Caco-2 (cell line): ENCODE measurements at regions not wholly inside any gene's neighbourhood (a gene's known extent, or its start where the extent isn't known, plus 50 kb on each side); places are given as distances from the start of the nearest gene placed in this dataset.

Source experiments
- BruUV-seq: library from RNA; stranded (reverse); fragments of 400-500 nt; replicated peaks from 2 replicates; lab custom pipeline; 2021; lab: Mats Ljungman, UMichigan
- CTCF ChIA-PET: fragments of 300-600 bp; sonication (Branson Sonifier 250); formaldehyde crosslinking; loops from one replicate; lab custom pipeline; 2022; ENCODE audit warnings: antibody characterized with exemption; lab: Charles Lee
- POLR2A ChIA-PET: fragments of 300-600 bp; sonication (Branson Sonifier 250); formaldehyde crosslinking; loops from one replicate; lab custom pipeline; 2022; ENCODE audit warnings: antibody characterized with exemption; lab: Charles Lee
- DNase-seq, 2 experiments: peaks; one replicate each; pipeline versions ENCODE4 v3.0.0 to v3.0.0-alpha.2; 2020 to 2022
- H3K27me3 ChIP-seq: replicated peaks from 2 replicates; pipeline ENCODE4 v1.6.0; 2011; ENCODE audit warnings: low read length; ENCODE audit not compliant: control insufficient read depth, insufficient read depth
- H3K36me3 ChIP-seq: 2 replicates; pipeline ENCODE4 v1.5.1; 2011; ENCODE audit warnings: low read length; ENCODE audit not compliant: control insufficient read depth, insufficient read depth
- H3K4me1 ChIP-seq: fragments of 250-450 bp; sonication (Bioruptor Pico); 2 replicates; pipeline ENCODE4 v1.5.1; 2020; ENCODE audit warnings: mild to moderate bottlenecking
- H3K4me3 ChIP-seq: 2 replicates; pipeline ENCODE4 v1.5.1; 2011; ENCODE audit warnings: low read depth, mild to moderate bottlenecking, control low read depth, low read length
- H3K9me3 ChIP-seq: fragments of 250-450 bp; sonication (Bioruptor Pico); 2 replicates; pipeline ENCODE4 v1.5.1; 2020; ENCODE audit warnings: mild to moderate bottlenecking, moderate library complexity
- H3K27ac Mint-ChIP-seq: one replicate; pipeline ENCODE4 v1.8.0; 2022; ENCODE audit warnings: mixed read lengths; ENCODE audit not compliant: unreplicated experiment
- H3K27me3 Mint-ChIP-seq: one replicate; pipeline ENCODE4 v1.8.0; 2022; ENCODE audit warnings: mixed read lengths; ENCODE audit not compliant: insufficient read depth, unreplicated experiment
- H3K36me3 Mint-ChIP-seq: one replicate; pipeline ENCODE4 v1.8.0; 2022; ENCODE audit warnings: mild to moderate bottlenecking, mixed read lengths; ENCODE audit not compliant: insufficient read depth, unreplicated experiment
- H3K4me1 Mint-ChIP-seq: one replicate; pipeline ENCODE4 v1.8.0; 2022; ENCODE audit warnings: low read depth, mixed read lengths; ENCODE audit not compliant: unreplicated experiment
- H3K4me3 Mint-ChIP-seq: one replicate; pipeline ENCODE4 v1.8.0; 2022; ENCODE audit warnings: mild to moderate bottlenecking, moderate library complexity, mixed read lengths; ENCODE audit not compliant: unreplicated experiment
- H3K9me3 Mint-ChIP-seq: one replicate; pipeline ENCODE4 v1.8.0; 2022; ENCODE audit warnings: mixed read lengths; ENCODE audit not compliant: unreplicated experiment
- intact Hi-C: fragments of 100-400 bp; cut with micrococcal nuclease; formaldehyde crosslinking; loops from one replicate; pipeline ENCODE4 v1.10.0; 2022; ENCODE audit not compliant: unreplicated experiment
- TF ChIP-seq, protein P1 (sequence below), 2 experiments: fragments of 200-600 bp in 1 of 2; IDR thresholded peaks; 1 replicate in 1 of 2; 2 replicates in 1 of 2; pipeline versions ENCODE4 v1.5.1 to v1.8.0; 2011 to 2022; ENCODE audit warnings: antibody characterized with exemption in 1 of 2, control low read depth in 1 of 2, inconsistent platforms in 1 of 2, low read depth in 1 of 2, low read length in 1 of 2, mild to moderate bottlenecking in 1 of 2, moderate library complexity in 1 of 2; ENCODE audit not compliant: insufficient read depth in 1 of 2, severe bottlenecking in 1 of 2, unreplicated experiment in 1 of 2

- H3K9me3 Mint-ChIP-seq, result peaks cover 15% of the 10 kb centered on the region
- Histone ChIP-seq H3K27me3 (no peaks in the 10 kb centered on the region), H3K36me3 (peaks cover 4% of the 10 kb centered on the region), H3K4me1 (no peaks in the 10 kb centered on the region), H3K9me3 (peaks cover 17% of the 10 kb centered on the region), H3K4me3 (no peak overlapping the region)
- intact Hi-C loops, result no loop called here
- no peaks in the 10 kb centered on the region for H3K27me3 Mint-ChIP-seq
- H3K4me1 Mint-ChIP-seq, result peaks cover 7% of the 10 kb centered on the region
- ChIA-PET CTCF (interaction anchor here (0.6 kb wide), 1 partner anchor 35 kb away, joined by 3 read pairs; no protein-coding TSS in a partner anchor), POLR2A (no interaction called here)
- H3K27ac Mint-ChIP-seq, result peak overlapping the region; percentile 67
- H3K4me3 Mint-ChIP-seq, result no peak overlapping the region
- TF ChIP-seq, protein P1, sequence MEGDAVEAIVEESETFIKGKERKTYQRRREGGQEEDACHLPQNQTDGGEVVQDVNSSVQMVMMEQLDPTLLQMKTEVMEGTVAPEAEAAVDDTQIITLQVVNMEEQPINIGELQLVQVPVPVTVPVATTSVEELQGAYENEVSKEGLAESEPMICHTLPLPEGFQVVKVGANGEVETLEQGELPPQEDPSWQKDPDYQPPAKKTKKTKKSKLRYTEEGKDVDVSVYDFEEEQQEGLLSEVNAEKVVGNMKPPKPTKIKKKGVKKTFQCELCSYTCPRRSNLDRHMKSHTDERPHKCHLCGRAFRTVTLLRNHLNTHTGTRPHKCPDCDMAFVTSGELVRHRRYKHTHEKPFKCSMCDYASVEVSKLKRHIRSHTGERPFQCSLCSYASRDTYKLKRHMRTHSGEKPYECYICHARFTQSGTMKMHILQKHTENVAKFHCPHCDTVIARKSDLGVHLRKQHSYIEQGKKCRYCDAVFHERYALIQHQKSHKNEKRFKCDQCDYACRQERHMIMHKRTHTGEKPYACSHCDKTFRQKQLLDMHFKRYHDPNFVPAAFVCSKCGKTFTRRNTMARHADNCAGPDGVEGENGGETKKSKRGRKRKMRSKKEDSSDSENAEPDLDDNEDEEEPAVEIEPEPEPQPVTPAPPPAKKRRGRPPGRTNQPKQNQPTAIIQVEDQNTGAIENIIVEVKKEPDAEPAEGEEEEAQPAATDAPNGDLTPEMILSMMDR (IDR thresholded peaks at IDR 0.05; ENCODE audit: insufficient read depth in 1 of 2, low read depth in 1 of 2, low read length in 1 of 2, severe bottlenecking in 1 of 2, unreplicated experiment in 1 of 2), result no peak
- no peak for DNase-seq
- H3K36me3 Mint-ChIP-seq, result peaks cover 60% of the 10 kb centered on the region
- BruUV-seq, result no TSS peak
Observed at GRCh38 chr17:77352996-77353395, 212.2 kb downstream of the SEC14L1 start.

DNA sequence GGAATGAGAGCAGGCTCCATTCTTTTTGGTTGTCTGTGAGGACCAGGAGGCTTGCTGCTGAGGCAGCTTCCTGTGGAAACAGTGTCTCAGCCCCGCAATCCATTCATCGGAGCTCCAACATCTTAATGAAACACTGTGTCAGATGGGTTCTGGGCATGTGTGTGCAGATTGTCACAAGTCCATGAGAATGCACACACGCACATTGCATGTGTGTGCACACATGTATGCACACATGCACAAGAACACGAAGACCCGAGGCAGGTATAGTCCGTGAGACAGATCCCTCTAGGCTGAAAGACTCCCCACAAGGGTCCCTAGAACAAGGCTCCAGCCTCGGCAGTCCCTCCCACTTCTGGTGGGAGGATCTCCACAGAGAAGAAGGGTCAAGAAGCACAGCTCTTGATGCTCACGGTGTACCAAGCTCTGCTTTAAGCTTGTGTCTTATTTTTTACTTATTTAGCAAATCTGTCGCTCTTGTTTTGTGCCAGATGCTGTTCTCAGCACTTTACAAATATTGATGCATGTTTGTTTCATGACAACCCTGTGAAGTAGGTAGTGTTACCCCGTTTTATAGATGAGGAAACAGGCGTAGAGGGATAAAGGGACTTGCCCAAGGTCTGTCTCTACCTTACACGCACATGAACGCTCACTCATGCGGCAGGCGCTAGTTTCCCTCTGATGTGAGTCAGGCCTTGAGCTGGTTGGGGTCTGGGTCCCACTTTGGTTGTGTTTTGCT is 213.1 kb downstream of the SEC14L1 start:
- no TSS peak for BruUV-seq
- H3K4me3 ChIP-seq, result no peak overlapping the region
- no peak overlapping the region for H3K4me3 Mint-ChIP-seq
- no peaks in the 10 kb centered on the region for H3K27me3 Mint-ChIP-seq
- H3K36me3 ChIP-seq, result peaks cover 4% of the 10 kb centered on the region
- H3K4me1 ChIP-seq, result no peaks in the 10 kb centered on the region
- TF ChIP-seq, protein P1 (IDR thresholded peaks at IDR 0.05; ENCODE audit: insufficient read depth in 1 of 2, low read depth in 1 of 2, low read length in 1 of 2, severe bottlenecking in 1 of 2, unreplicated experiment in 1 of 2), result no peak
- no peaks in the 10 kb centered on the region for H3K27me3 ChIP-seq
- H3K9me3 Mint-ChIP-seq, result peaks cover 15% of the 10 kb centered on the region
- peaks cover 7% of the 10 kb centered on the region for H3K4me1 Mint-ChIP-seq
- intact Hi-C loops, result no loop called here
- no peak for DNase-seq
- ChIA-PET POLR2A (no interaction called here), CTCF (no interaction called here)
- no peak overlapping the region for H3K27ac Mint-ChIP-seq
- peaks cover 68% of the 10 kb centered on the region for H3K36me3 Mint-ChIP-seq
- peaks cover 17% of the 10 kb centered on the region for H3K9me3 ChIP-seq

- no peak for DNase-seq
- Histone ChIP-seq H3K4me1 (no peaks in the 10 kb centered on the region), H3K4me3 (no peak overlapping the region), H3K36me3 (peaks cover 4% of the 10 kb centered on the region), H3K9me3 (peaks cover 17% of the 10 kb centered on the region), H3K27me3 (no peaks in the 10 kb centered on the region)
- no peaks in the 10 kb centered on the region for H3K27me3 Mint-ChIP-seq
- TF ChIP-seq, protein P1 (IDR thresholded peaks at IDR 0.05; ENCODE audit: insufficient read depth in 1 of 2, low read depth in 1 of 2, low read length in 1 of 2, severe bottlenecking in 1 of 2, unreplicated experiment in 1 of 2), result no peak
- peaks cover 15% of the 10 kb centered on the region for H3K9me3 Mint-ChIP-seq
- no peak overlapping the region for H3K27ac Mint-ChIP-seq
- peaks cover 72% of the 10 kb centered on the region for H3K36me3 Mint-ChIP-seq
- H3K4me1 Mint-ChIP-seq, result peaks cover 7% of the 10 kb centered on the region
- POLR2A ChIA-PET, result no interaction called here
- H3K4me3 Mint-ChIP-seq, result no peak overlapping the region
- no TSS peak for BruUV-seq
- CTCF ChIA-PET, result interaction anchor here (0.5 kb wide), 1 partner anchor 169 kb away, joined by 3 read pairs; no protein-coding TSS in a partner anchor
- intact Hi-C loops, result no loop called here
Observed at GRCh38 chr17:77354420-77354669, 213.6 kb downstream of the SEC14L1 start.
